Pancreas (tissue), 10 donors: ENCODE measurements at regions not wholly inside any gene's neighbourhood (a gene's known extent, or its start where the extent isn't known, plus 50 kb on each side); places are given as distances from the start of the nearest gene placed in this dataset.

ENCODE experiments used
- ATAC-seq, 4 donors: fragments of 200-7000 bp; cut with Tn5 transposase; one replicate each; pipeline versions ENCODE4 v1.8.0 to v1.9.1; 2020; ENCODE audit warnings: mild to moderate bottlenecking in 4 of 4, moderate library complexity in 4 of 4
- DNase-seq, 6 donors: peaks; one replicate each; pipeline ENCODE4 v3.0.0-alpha.2; 2020
- FAIRE-seq: peaks from 2 replicates; lab custom pipeline; 2012; peaks lifted over from hg19 to GRCh38; lab: Jason Lieb, UNC
- H3K27ac ChIP-seq, 4 donors: fragments of 200-600 bp; sonication (generic); 1 replicate in 3 of 4; 2 replicates in 1 of 4; pipeline versions ENCODE4 v1.5.0 to v1.8.0; 2020
- H3K27me3 ChIP-seq, 4 donors: fragments of 200-600 bp; one replicate each; pipeline ENCODE4 v1.8.0; 2021
- H3K36me3 ChIP-seq, 3 donors: fragments of 200-600 bp; sonication (generic) in 1 of 3; one replicate each; pipeline versions ENCODE4 v1.5.0 to v1.8.0; 2020 to 2021
- H3K4me1 ChIP-seq, 3 donors: fragments of 200-600 bp; one replicate each; pipeline ENCODE4 v1.8.0; 2021
- H3K4me3 ChIP-seq, 4 donors: fragments of 200-600 bp; sonication (generic) in 2 of 4; one replicate each; pipeline versions ENCODE4 v1.5.0 to v1.8.0; 2020 to 2021
- H3K9me3 ChIP-seq, 4 donors: fragments of 200-600 bp; one replicate each; pipeline ENCODE4 v1.8.0; 2021
- WGBS, 2 donors: extraction: QIAGEN DNeasy Blood & Tissue Kit; methylation state at CpG; one replicate each; pipeline ENCODE4 v1.1.7; 2013; 5-methylcytosine and 5-hydroxymethylcytosine counted together
- intact Hi-C, 3 donors: fragments of 100-400 bp; cut with DNase I; formaldehyde crosslinking; loops; one replicate each; pipeline versions ENCODE4 v1.11.1 to v1.14.2; 2022
- TF ChIP-seq, protein P1 (sequence below), 4 donors: fragments of 200-600 bp; sonication (generic) in 3 of 4; IDR thresholded peaks; one replicate each; pipeline versions ENCODE4 v1.5.0 to v1.8.0; 2021; ENCODE audit warnings: antibody characterized with exemption in 4 of 4
- donor health status: healthy with polysubstance abuse.
- donor health status: DM: no; HTN: no; CAD: no; lungs with moderate emphysema.
- donor health status: DM: no; HTN: no; CAD: no.
- donor health status: control.
- donor health status: control.
- donor health status: Bipolar disorder and iron deficiency.
- donor health status: DM: yes; HTN: yes; CAD: no.
- donor health status: DM: no; HTN: no; CAD: no.
- donor health status: DM: no; HTN: no; CAD: no.
- donor health status: DM: yes; HTN: yes; CAD: no.

DNA sequence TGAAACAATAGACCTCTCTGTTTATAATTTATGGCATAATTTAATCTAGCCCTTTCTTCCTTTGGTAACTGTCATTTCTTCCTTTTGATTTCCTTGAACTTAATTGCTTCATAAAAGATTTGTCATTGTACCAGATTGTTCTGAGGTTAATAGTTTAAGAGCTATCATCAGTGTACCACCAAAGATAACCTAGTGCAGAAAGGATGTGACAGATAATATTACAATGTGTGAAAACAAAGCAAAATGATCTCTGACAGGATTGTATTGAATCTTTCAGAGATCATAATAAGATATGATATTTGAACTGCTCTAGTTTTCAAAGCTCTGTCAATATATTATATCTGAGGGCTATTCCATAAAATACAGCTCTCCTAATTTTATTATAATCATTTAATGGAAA is 132.1 kb upstream of the PTCHD4 start:
- H3K4me1 ChIP-seq = no peaks in the 10 kb centered on the region
- ATAC-seq (no peak), DNase-seq (no peak), FAIRE-seq (no peak)
- intact Hi-C loops = no loop called here
- H3K9me3 ChIP-seq = no peaks in the 10 kb centered on the region
- no peak overlapping the region for H3K27ac ChIP-seq
- H3K4me3 ChIP-seq = no peak overlapping the region
- no peaks in the 10 kb centered on the region for H3K27me3 ChIP-seq
- H3K36me3 ChIP-seq = no peaks in the 10 kb centered on the region
- TF ChIP-seq, protein P1, sequence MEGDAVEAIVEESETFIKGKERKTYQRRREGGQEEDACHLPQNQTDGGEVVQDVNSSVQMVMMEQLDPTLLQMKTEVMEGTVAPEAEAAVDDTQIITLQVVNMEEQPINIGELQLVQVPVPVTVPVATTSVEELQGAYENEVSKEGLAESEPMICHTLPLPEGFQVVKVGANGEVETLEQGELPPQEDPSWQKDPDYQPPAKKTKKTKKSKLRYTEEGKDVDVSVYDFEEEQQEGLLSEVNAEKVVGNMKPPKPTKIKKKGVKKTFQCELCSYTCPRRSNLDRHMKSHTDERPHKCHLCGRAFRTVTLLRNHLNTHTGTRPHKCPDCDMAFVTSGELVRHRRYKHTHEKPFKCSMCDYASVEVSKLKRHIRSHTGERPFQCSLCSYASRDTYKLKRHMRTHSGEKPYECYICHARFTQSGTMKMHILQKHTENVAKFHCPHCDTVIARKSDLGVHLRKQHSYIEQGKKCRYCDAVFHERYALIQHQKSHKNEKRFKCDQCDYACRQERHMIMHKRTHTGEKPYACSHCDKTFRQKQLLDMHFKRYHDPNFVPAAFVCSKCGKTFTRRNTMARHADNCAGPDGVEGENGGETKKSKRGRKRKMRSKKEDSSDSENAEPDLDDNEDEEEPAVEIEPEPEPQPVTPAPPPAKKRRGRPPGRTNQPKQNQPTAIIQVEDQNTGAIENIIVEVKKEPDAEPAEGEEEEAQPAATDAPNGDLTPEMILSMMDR (IDR thresholded peaks at IDR 0.05) = no peak

DNA sequence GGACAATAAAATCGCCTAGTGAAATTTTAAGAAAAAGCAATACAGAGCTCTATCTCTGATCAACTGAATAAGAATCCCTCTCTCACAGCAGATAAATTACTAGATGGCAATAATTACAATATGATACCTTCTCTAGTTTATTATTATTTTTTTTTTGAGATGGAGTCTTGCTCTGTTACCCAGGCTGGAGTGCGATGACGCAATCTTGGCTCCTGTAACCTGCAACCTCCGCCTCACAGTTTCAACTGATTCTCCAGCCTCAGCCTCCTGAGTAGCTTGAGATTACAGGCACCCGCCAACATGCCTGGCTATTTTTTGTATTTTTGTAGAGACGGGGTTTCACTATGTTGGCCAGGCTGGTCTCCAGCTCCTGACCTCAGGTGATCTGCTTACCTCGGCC is 129.3 kb upstream of the PTCHD4 start:
- DNase-seq (no peak), FAIRE-seq (no peak), ATAC-seq (no peak)
- no peaks in the 10 kb centered on the region for H3K9me3 ChIP-seq
- H3K27ac ChIP-seq = no peak overlapping the region
- H3K4me1 ChIP-seq = no peaks in the 10 kb centered on the region
- TF ChIP-seq, protein P1 (IDR thresholded peaks at IDR 0.05) = no peak
- H3K36me3 ChIP-seq = no peaks in the 10 kb centered on the region
- H3K27me3 ChIP-seq = no peaks in the 10 kb centered on the region
- H3K4me3 ChIP-seq = no peak overlapping the region
- intact Hi-C loops = no loop called here
- 71 to 80% methylated on average over 7 of the region's 7 CpGs for WGBS, 2 donors

DNA sequence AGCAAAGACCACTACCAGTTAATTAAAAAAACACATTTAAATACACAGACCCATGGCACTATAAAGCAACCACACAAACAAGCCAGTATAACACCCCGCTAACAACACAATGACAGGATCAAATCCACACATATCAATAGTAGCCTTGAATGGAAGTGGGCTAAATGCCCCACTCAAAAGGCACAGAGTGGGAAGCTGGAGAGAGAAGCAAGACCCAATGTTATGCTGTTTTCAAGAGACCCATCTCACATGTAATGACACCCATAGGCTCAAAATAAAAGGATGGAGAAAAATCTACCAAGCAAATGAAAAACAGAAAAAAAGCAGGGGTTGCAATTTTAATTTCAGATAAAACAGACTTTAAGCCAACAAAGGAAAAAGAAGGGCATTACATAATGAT is 125.4 kb upstream of the PTCHD4 start:
- Histone ChIP-seq H3K27ac (no peak overlapping the region), H3K36me3 (no peaks in the 10 kb centered on the region), H3K4me3 (no peak overlapping the region), H3K4me1 (no peaks in the 10 kb centered on the region), H3K9me3 (no peaks in the 10 kb centered on the region), H3K27me3 (no peaks in the 10 kb centered on the region)
- intact Hi-C loops = no loop called here
- FAIRE-seq (no peak), DNase-seq (no peak), ATAC-seq (no peak)
- WGBS, 2 donors = 94% methylated on average over 1 of the region's 1 CpG
- TF ChIP-seq, protein P1 (IDR thresholded peaks at IDR 0.05) = no peak

DNA sequence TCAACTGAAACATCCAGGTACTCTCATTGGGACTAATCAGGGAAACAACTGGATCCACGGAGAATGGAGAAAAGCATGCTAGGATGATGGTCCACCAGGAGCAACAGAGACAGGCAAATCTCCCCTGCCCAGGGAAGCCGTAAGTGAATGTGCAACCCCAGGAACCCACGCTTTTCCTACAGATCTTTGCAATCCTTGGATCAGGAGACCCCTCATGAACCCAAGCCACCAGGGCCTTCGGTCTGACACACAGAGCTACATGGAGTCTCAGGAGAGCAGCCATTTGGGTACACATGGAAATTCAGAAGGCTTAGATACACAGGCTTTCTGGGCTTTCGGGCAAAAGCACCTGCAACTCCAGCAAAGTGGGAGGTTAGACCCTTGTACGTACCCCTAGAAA is 122.1 kb upstream of the PTCHD4 start:
- Histone ChIP-seq H3K36me3 (no peaks in the 10 kb centered on the region), H3K27ac (no peak overlapping the region), H3K9me3 (no peaks in the 10 kb centered on the region), H3K4me3 (no peak overlapping the region), H3K27me3 (no peaks in the 10 kb centered on the region), H3K4me1 (no peaks in the 10 kb centered on the region)
- 63 to 84% methylated on average over 6 of the region's 6 CpGs for WGBS, 2 donors
- ATAC-seq = no peak
- no peak for FAIRE-seq
- no peak for DNase-seq
- intact Hi-C loops = no loop called here
- TF ChIP-seq, protein P1 (IDR thresholded peaks at IDR 0.05) = no peak

DNA sequence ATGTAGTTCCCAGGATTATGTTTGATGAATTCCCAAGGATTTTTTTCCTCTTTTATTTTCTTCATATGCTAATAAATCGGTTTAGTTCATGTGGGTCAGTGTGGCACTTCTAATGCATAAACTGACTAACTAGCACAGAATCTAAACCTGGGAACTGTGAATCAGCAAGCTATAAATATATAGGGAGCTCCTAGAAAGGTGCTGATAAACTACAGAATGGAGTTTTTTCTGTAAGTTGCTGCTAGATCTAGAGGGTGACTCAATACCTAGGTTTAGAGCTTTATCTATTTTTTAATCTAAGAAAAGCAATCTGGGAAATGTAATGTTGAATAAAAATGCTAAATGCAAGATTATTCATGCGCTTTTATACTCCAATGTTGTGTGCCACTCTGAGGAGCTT is 118.8 kb upstream of the PTCHD4 start:
- no peaks in the 10 kb centered on the region for H3K36me3 ChIP-seq
- ATAC-seq (no peak), FAIRE-seq (no peak), DNase-seq (no peak)
- no peaks in the 10 kb centered on the region for H3K9me3 ChIP-seq
- no peaks in the 10 kb centered on the region for H3K4me1 ChIP-seq
- H3K4me3 ChIP-seq = no peak overlapping the region
- intact Hi-C loops = no loop called here
- no peaks in the 10 kb centered on the region for H3K27me3 ChIP-seq
- WGBS, 2 donors = 58 to 71% methylated on average over 2 of the region's 2 CpGs
- TF ChIP-seq, protein P1 (IDR thresholded peaks at IDR 0.05) = no peak
- H3K27ac ChIP-seq = no peak overlapping the region
